ENCODE measurements at regions not wholly inside any gene's neighbourhood (a gene's known extent, or its start where the extent isn't known, plus 50 kb on each side); places are given as distances from the start of the nearest gene placed in this dataset.

- peak; percentile 96 for DNase-seq (ENCODE audit: low read depth)
These were observed 147.3 kb upstream of the UBE2E2 start for GRCh38 chr3:23055733-23056376.

- DNase-seq (ENCODE audit: low read depth), result no peak
These were observed 140.5 kb upstream of the UBE2E2 start for GRCh38 chr3:23062582-23062981.

- no peak for DNase-seq (ENCODE audit: low read depth)
These were observed 140.1 kb upstream of the UBE2E2 start for GRCh38 chr3:23062982-23063381.

- DNase-seq (ENCODE audit: low read depth), result no peak
These were observed 136.0 kb upstream of the UBE2E2 start for GRCh38 chr3:23067116-23067515.

- no peak for DNase-seq (ENCODE audit: low read depth)
These were observed 135.0 kb upstream of the UBE2E2 start for GRCh38 chr3:23068016-23068728.

GRCh38 chr3:23071296-23071695 lies 131.8 kb upstream of the UBE2E2 start:
- DNase-seq (ENCODE audit: low read depth), result no peak

GRCh38 chr3:23071758-23072157 lies 131.4 kb upstream of the UBE2E2 start:
- no peak for DNase-seq (ENCODE audit: low read depth)

- DNase-seq (ENCODE audit: low read depth), result no peak
These were observed 130.4 kb upstream of the UBE2E2 start for GRCh38 chr3:23072693-23073092.

- DNase-seq (ENCODE audit: low read depth), result no peak
These were observed 129.3 kb upstream of the UBE2E2 start for GRCh38 chr3:23073724-23074305.

GRCh38 chr3:23075496-23075895 lies 127.6 kb upstream of the UBE2E2 start:
- peak; percentile 79 for DNase-seq (ENCODE audit: low read depth)

- DNase-seq (ENCODE audit: low read depth), result no peak
These were observed 126.7 kb upstream of the UBE2E2 start for GRCh38 chr3:23076437-23076836.

- DNase-seq (ENCODE audit: low read depth), result no peak
These were observed 126.0 kb upstream of the UBE2E2 start for GRCh38 chr3:23077126-23077525.

- DNase-seq (ENCODE audit: low read depth), result no peak
These were observed 124.4 kb upstream of the UBE2E2 start for GRCh38 chr3:23078735-23079134.

GRCh38 chr3:23079976-23080375 lies 123.2 kb upstream of the UBE2E2 start:
- DNase-seq (ENCODE audit: low read depth), result peak; percentile 40

GRCh38 chr3:23083701-23084100 lies 119.4 kb upstream of the UBE2E2 start:
- DNase-seq (ENCODE audit: low read depth), result no peak

GRCh38 chr3:23084367-23084766 lies 118.8 kb upstream of the UBE2E2 start:
- DNase-seq (ENCODE audit: low read depth), result no peak

- no peak for DNase-seq (ENCODE audit: low read depth)
These were observed 117.9 kb upstream of the UBE2E2 start for GRCh38 chr3:23085261-23085660.

GRCh38 chr3:23086331-23086730 lies 116.8 kb upstream of the UBE2E2 start:
- DNase-seq (ENCODE audit: low read depth), result no peak

GRCh38 chr3:23086831-23087230 lies 116.3 kb upstream of the UBE2E2 start:
- no peak for DNase-seq (ENCODE audit: low read depth)

GRCh38 chr3:23094412-23094811 lies 108.7 kb upstream of the UBE2E2 start:
- DNase-seq (ENCODE audit: low read depth), result no peak

GRCh38 chr3:23094890-23095462 lies 108.2 kb upstream of the UBE2E2 start:
- peak; percentile 30 for DNase-seq (ENCODE audit: low read depth)

- no peak for DNase-seq (ENCODE audit: low read depth)
These were observed 107.1 kb upstream of the UBE2E2 start for GRCh38 chr3:23096041-23096440.

- DNase-seq (ENCODE audit: low read depth), result no peak
These were observed 104.1 kb upstream of the UBE2E2 start for GRCh38 chr3:23099021-23099420.

Measured in amniotic epithelial cell (primary cell).